Spleen (tissue), 7 donors: ENCODE measurements at regions not wholly inside any gene's neighbourhood (a gene's known extent, or its start where the extent isn't known, plus 50 kb on each side); places are given as distances from the start of the nearest gene placed in this dataset.

Experiments
- CTCF ChIP-seq, 11 experiments: fragments of 200-600 bp in 7 of 11; fragments of 450-650 bp in 4 of 11; sonication (generic) in 4 of 11; IDR thresholded peaks in 8 of 11; conservative IDR thresholded peaks in 3 of 11; 1 replicate in 7 of 11; 2 replicates in 4 of 11; pipeline versions ENCODE4 v1.4.0 to v1.8.0; 2016 to 2021; ENCODE audit warnings: antibody characterized with exemption in 11 of 11, inconsistent platforms in 4 of 11, mild to moderate bottlenecking in 1 of 11
- POLR2A ChIP-seq, 3 donors: fragments of 450-650 bp; IDR thresholded peaks; one replicate each; pipeline ENCODE4 v1.5.1; 2017; ENCODE audit warnings: antibody characterized with exemption in 3 of 3, mild to moderate bottlenecking in 1 of 3
- donor health status: DM: no; HTN: no; CAD: no; lungs with moderate emphysema.
- donor health status: DM: no; HTN: no; CAD: no.
- donor health status: DM: no; HTN: no; CAD: no.

- TF ChIP-seq POLR2A (IDR thresholded peaks at IDR 0.05) (no peak), CTCF (IDR thresholded peaks at IDR 0.05 in 8 of 11, conservative IDR thresholded peaks at IDR 0.05 in 3 of 11) (no peak)
Observed at GRCh38 chr2:121906170-121906569, 150.7 kb downstream of the TSN start.
